Superior temporal gyrus (tissue), 1 donor: ENCODE measurements at regions not wholly inside any gene's neighbourhood (a gene's known extent, or its start where the extent isn't known, plus 50 kb on each side); places are given as distances from the start of the nearest gene placed in this dataset.
"Not testable (repeated sequence)": the region's sequence is repeated elsewhere in the genome, so short reads cannot be mapped to it uniquely, and the experiment has no call there.

Experiments
- DNase-seq: peaks from one replicate; pipeline ENCODE4 v3.0.0-alpha.2; 2016; ENCODE audit errors: extremely low spot score

- no peak for DNase-seq
These were observed 564.1 kb upstream of the KCND2 start for GRCh38 chr7:119708891-119709290.

GRCh38 chr7:119711104-119711503 is 561.9 kb upstream of the KCND2 start:
- DNase-seq: no peak

GRCh38 chr7:119712886-119713462 is 560.0 kb upstream of the KCND2 start:
- DNase-seq: no peak

GRCh38 chr7:119713606-119714005 is 559.4 kb upstream of the KCND2 start:
- DNase-seq: no peak

GRCh38 chr7:119720541-119720940 is 552.4 kb upstream of the KCND2 start:
- DNase-seq: no peak

- DNase-seq: no peak
These were observed 548.8 kb upstream of the KCND2 start for GRCh38 chr7:119724041-119724792.

- no peak for DNase-seq
These were observed 539.7 kb upstream of the KCND2 start for GRCh38 chr7:119733127-119733879.

GRCh38 chr7:119737390-119737789 is 535.6 kb upstream of the KCND2 start:
- DNase-seq: no peak

- DNase-seq: not testable (repeated sequence)
These were observed 527.7 kb upstream of the KCND2 start for GRCh38 chr7:119745280-119745679.

GRCh38 chr7:119748251-119748860 is 524.6 kb upstream of the KCND2 start:
- no peak for DNase-seq

- DNase-seq: no peak
These were observed 524.0 kb upstream of the KCND2 start for GRCh38 chr7:119748991-119749390.

GRCh38 chr7:119756687-119757086 is 516.3 kb upstream of the KCND2 start:
- no peak for DNase-seq

- DNase-seq: no peak
These were observed 514.7 kb upstream of the KCND2 start for GRCh38 chr7:119758254-119758653.

- DNase-seq: no peak
These were observed 511.2 kb upstream of the KCND2 start for GRCh38 chr7:119761776-119762175.

GRCh38 chr7:119782286-119782685 is 490.7 kb upstream of the KCND2 start:
- DNase-seq: no peak

- no peak for DNase-seq
These were observed 489.2 kb upstream of the KCND2 start for GRCh38 chr7:119783799-119784198.

GRCh38 chr7:119802147-119802546 is 470.8 kb upstream of the KCND2 start:
- DNase-seq: no peak

GRCh38 chr7:119825091-119825655 is 447.8 kb upstream of the KCND2 start:
- DNase-seq: no peak

- DNase-seq: no peak
These were observed 446.4 kb upstream of the KCND2 start for GRCh38 chr7:119826547-119826946.

- DNase-seq: no peak
These were observed 434.5 kb upstream of the KCND2 start for GRCh38 chr7:119838444-119838843.

- DNase-seq: no peak
These were observed 430.6 kb upstream of the KCND2 start for GRCh38 chr7:119842337-119842736.

GRCh38 chr7:119842786-119843185 is 430.2 kb upstream of the KCND2 start:
- no peak for DNase-seq
